ENCODE measurements at regions not wholly inside any gene's neighbourhood (a gene's known extent, or its start where the extent isn't known, plus 50 kb on each side); places are given as distances from the start of the nearest gene placed in this dataset.

DNA sequence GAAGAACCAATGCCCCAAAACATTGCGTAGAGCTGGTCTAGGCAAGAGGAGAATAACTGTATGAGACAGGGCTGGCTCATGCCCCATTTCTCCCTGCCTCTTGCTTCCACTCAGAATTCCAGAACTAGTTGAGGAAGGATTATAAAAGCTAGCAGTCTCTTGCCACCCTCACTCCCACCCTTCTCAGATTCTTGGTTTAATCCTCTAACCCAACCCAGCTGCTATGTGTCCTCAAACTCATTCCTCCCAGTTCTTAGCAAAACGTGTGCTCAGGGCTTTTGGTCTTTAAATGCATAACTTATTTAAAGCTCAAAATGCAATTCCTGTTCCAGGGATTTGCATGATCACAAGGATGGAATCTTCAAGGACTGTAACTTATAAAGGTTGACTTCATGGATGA, 466.3 kb downstream of the COG6 start:
- no peak for DNase-seq (ENCODE audit: low spot score)

GRCh38 chr13:40123962-40124632, 468.6 kb downstream of the COG6 start:
- H3K4me1 ChIP-seq (ENCODE audit: insufficient read depth, poor library complexity, severe bottlenecking), result no peaks in the 10 kb centered on the region
- TF ChIP-seq, protein P1, sequence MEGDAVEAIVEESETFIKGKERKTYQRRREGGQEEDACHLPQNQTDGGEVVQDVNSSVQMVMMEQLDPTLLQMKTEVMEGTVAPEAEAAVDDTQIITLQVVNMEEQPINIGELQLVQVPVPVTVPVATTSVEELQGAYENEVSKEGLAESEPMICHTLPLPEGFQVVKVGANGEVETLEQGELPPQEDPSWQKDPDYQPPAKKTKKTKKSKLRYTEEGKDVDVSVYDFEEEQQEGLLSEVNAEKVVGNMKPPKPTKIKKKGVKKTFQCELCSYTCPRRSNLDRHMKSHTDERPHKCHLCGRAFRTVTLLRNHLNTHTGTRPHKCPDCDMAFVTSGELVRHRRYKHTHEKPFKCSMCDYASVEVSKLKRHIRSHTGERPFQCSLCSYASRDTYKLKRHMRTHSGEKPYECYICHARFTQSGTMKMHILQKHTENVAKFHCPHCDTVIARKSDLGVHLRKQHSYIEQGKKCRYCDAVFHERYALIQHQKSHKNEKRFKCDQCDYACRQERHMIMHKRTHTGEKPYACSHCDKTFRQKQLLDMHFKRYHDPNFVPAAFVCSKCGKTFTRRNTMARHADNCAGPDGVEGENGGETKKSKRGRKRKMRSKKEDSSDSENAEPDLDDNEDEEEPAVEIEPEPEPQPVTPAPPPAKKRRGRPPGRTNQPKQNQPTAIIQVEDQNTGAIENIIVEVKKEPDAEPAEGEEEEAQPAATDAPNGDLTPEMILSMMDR (IDR thresholded peaks at IDR 0.05; ENCODE audit: poor library complexity, severe bottlenecking), result no peak
- H3K27me3 ChIP-seq (ENCODE audit: insufficient read depth, poor library complexity, severe bottlenecking), result no peaks in the 10 kb centered on the region
- no peaks in the 10 kb centered on the region for H3K36me3 ChIP-seq (ENCODE audit: low read depth)
- no peak for DNase-seq (ENCODE audit: low spot score)
- H3K4me3 ChIP-seq (ENCODE audit: severe bottlenecking), result no peak overlapping the region
- H3K9me3 ChIP-seq (ENCODE audit: severe bottlenecking), result no peaks in the 10 kb centered on the region
- ATAC-seq (ENCODE audit: low read depth), result no peak
- no peak overlapping the region for H3K27ac ChIP-seq (ENCODE audit: poor library complexity, severe bottlenecking)

More for the DNA sequence above, 466.3 kb downstream of the COG6 start:
- H3K9me3 ChIP-seq (ENCODE audit: severe bottlenecking), result no peaks in the 10 kb centered on the region
- H3K27me3 ChIP-seq (ENCODE audit: insufficient read depth, poor library complexity, severe bottlenecking), result no peaks in the 10 kb centered on the region
- no peak overlapping the region for H3K4me3 ChIP-seq (ENCODE audit: severe bottlenecking)
- TF ChIP-seq, protein P1 (IDR thresholded peaks at IDR 0.05; ENCODE audit: poor library complexity, severe bottlenecking), result no peak
- no peak for ATAC-seq (ENCODE audit: low read depth)
- peaks cover under 1% of the 10 kb centered on the region for H3K4me1 ChIP-seq (ENCODE audit: insufficient read depth, poor library complexity, severe bottlenecking)
- no peaks in the 10 kb centered on the region for H3K36me3 ChIP-seq (ENCODE audit: low read depth)
- H3K27ac ChIP-seq (ENCODE audit: poor library complexity, severe bottlenecking), result no peak overlapping the region

DNA sequence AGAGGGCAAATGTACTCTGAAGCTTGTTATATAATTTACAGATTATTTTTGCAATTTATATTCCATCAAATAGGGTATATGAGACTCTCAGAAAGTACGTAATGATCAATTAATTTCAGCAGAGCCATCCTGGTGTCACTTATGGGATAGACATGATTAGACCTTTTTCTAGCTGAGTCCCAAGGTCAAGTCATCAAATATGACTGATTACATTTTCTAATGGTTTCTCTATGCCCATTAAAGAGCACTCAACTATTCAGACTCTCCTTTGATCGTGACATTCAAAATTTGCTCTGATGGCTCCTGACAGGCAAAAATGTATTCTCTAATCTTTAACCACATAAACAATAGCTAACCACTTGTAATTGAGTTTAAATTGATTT, 469.2 kb downstream of the COG6 start:
- Histone ChIP-seq H3K4me3 (ENCODE audit: severe bottlenecking) (no peak overlapping the region), H3K27ac (ENCODE audit: poor library complexity, severe bottlenecking) (no peak overlapping the region), H3K27me3 (ENCODE audit: insufficient read depth, poor library complexity, severe bottlenecking) (no peaks in the 10 kb centered on the region), H3K9me3 (ENCODE audit: severe bottlenecking) (no peaks in the 10 kb centered on the region), H3K36me3 (ENCODE audit: low read depth) (no peaks in the 10 kb centered on the region), H3K4me1 (ENCODE audit: insufficient read depth, poor library complexity, severe bottlenecking) (no peaks in the 10 kb centered on the region)
- ATAC-seq (ENCODE audit: low read depth) (no peak), DNase-seq (ENCODE audit: low spot score) (no peak)
- TF ChIP-seq, protein P1 (IDR thresholded peaks at IDR 0.05; ENCODE audit: poor library complexity, severe bottlenecking), result no peak

- DNase-seq (ENCODE audit: low spot score) (no peak), ATAC-seq (ENCODE audit: low read depth) (no peak)
- H3K27me3 ChIP-seq (ENCODE audit: insufficient read depth, poor library complexity, severe bottlenecking), result no peaks in the 10 kb centered on the region
- no peaks in the 10 kb centered on the region for H3K4me1 ChIP-seq (ENCODE audit: insufficient read depth, poor library complexity, severe bottlenecking)
- no peaks in the 10 kb centered on the region for H3K9me3 ChIP-seq (ENCODE audit: severe bottlenecking)
- no peak overlapping the region for H3K4me3 ChIP-seq (ENCODE audit: severe bottlenecking)
- TF ChIP-seq, protein P1 (IDR thresholded peaks at IDR 0.05; ENCODE audit: poor library complexity, severe bottlenecking), result no peak
- H3K36me3 ChIP-seq (ENCODE audit: low read depth), result no peaks in the 10 kb centered on the region
- H3K27ac ChIP-seq (ENCODE audit: poor library complexity, severe bottlenecking), result no peak overlapping the region
These were observed 469.9 kb downstream of the COG6 start for GRCh38 chr13:40125336-40125735.

DNA sequence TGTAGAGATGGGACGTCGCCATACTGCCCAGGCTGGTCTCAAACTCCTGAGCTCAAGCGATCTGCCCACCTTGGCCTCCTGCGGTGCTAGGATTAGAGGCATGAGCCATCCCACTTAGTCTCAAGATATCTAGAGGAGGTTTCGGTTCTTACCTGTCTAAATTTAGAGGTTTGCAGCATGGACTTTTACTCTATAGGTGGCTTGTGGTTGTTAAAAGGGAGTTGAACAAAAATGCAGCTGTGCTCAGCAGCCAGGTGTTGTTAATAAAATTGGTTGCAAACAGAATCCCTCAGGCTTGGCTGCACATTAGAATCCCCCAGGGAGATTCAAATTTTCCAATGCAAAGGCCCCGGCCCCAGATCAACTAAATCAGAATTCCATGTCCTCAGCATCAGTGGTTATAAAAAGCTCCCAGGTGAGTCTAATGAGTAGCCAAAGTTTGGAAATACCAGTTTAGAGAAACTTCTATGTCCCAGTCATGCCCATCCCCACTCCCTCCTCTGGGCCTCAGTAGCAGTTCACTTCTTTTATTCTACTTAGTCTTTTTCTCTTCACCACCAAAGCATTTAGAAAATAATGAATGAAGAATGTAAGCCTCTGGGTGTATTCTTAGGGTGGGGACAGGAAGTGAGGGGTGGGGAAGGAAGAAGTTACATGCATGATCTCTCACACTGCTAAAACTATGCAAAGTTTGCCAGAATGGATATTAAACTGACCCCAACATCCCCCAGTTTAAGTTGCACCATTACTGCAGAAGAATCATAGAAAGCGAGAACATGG, 471.0 kb downstream of the COG6 start:
- no peak for ATAC-seq (ENCODE audit: low read depth)
- Histone ChIP-seq H3K27ac (ENCODE audit: poor library complexity, severe bottlenecking) (no peak overlapping the region), H3K36me3 (ENCODE audit: low read depth) (no peaks in the 10 kb centered on the region), H3K9me3 (ENCODE audit: severe bottlenecking) (no peaks in the 10 kb centered on the region), H3K4me3 (ENCODE audit: severe bottlenecking) (no peak overlapping the region), H3K27me3 (ENCODE audit: insufficient read depth, poor library complexity, severe bottlenecking) (no peaks in the 10 kb centered on the region), H3K4me1 (ENCODE audit: insufficient read depth, poor library complexity, severe bottlenecking) (no peaks in the 10 kb centered on the region)
- TF ChIP-seq, protein P1 (IDR thresholded peaks at IDR 0.05; ENCODE audit: poor library complexity, severe bottlenecking), result no peak
- DNase-seq (ENCODE audit: low spot score), result no peak

Data from RWPE2 (cell line).